K562 (cell line): ENCODE measurements at regions not wholly inside any gene's neighbourhood (a gene's known extent, or its start where the extent isn't known, plus 50 kb on each side); places are given as distances from the start of the nearest gene placed in this dataset.

Experiments
- ATAC-seq: fragments of 200-7000 bp; cut with Tn5 transposase; 3 replicates; pipeline ENCODE4 v1.9.1; 2020; ENCODE audit warnings: moderate library complexity
- BruUV-seq: library from RNA; stranded (reverse); fragments of 400-500 nt; replicated peaks from 2 replicates; lab custom pipeline; 2021; lab: Mats Ljungman, UMichigan
- CTCF ChIA-PET: fragments of 300-600 bp; formaldehyde crosslinking; extraction: SDS; loops from one replicate; lab custom pipeline; 2021; ENCODE audit warnings: low intra/inter-chr PET ratio; lab: Yijun Ruan, JAX
- POLR2A ChIA-PET: fragments of 300-600, 350-650 bp; sonication (Branson Sonifier 250); formaldehyde crosslinking; extraction: SDS; loops from one replicate; lab custom pipeline; 2021; ENCODE audit warnings: antibody characterized with exemption, inconsistent platforms; lab: Yijun Ruan, JAX
- DNase-seq, 4 experiments: peaks; one replicate each; pipeline versions ENCODE4 v3.0.0 to v3.0.0-alpha.2; 2011 to 2018; ENCODE audit warnings: low spot score in 3 of 4, mixed read lengths in 3 of 4; ENCODE audit errors: extremely low read depth in 1 of 4
- FAIRE-seq: peaks from 2 replicates; lab custom pipeline; 2011; peaks lifted over from hg19 to GRCh38; lab: Jason Lieb, UNC
- H2AFZ ChIP-seq: 2 replicates; pipeline ENCODE4 v1.6.0; 2011; ENCODE audit warnings: low read depth, low read length, control low read depth, inconsistent platforms
- H3K27ac ChIP-seq: fragments of 200-600 bp; 3 replicates; pipeline ENCODE4 v1.8.0; 2011; ENCODE audit warnings: low read depth, mild to moderate bottlenecking, control low read depth, inconsistent platforms, low read length, moderate library complexity, mixed read lengths; ENCODE audit errors: extremely low read depth
- H3K27me3 ChIP-seq, 2 experiments: fragments of 300-600 bp in 1 of 2; 2 replicates in 1 of 2; 3 replicates in 1 of 2; pipeline versions ENCODE4 v1.6.0 to v1.8.0; 2011; ENCODE audit warnings: inconsistent platforms in 2 of 2, low read length in 2 of 2, mild to moderate bottlenecking in 1 of 2, mixed read lengths in 1 of 2, moderate library complexity in 1 of 2; ENCODE audit not compliant: control insufficient read depth in 2 of 2, insufficient read depth in 2 of 2
- H3K36me3 ChIP-seq: fragments of 300-600 bp; 3 replicates; pipeline ENCODE4 v1.8.0; 2011; ENCODE audit warnings: mild to moderate bottlenecking, low read length, inconsistent platforms; ENCODE audit not compliant: control insufficient read depth, insufficient read depth
- H3K4me1 ChIP-seq, 2 experiments: fragments of 200-600 bp in 1 of 2; replicated peaks in 1 of 2; 2 replicates in 1 of 2; 3 replicates in 1 of 2; pipeline versions ENCODE4 v1.5.1 to v1.8.0; 2011; ENCODE audit warnings: inconsistent platforms in 2 of 2, low read length in 2 of 2, mild to moderate bottlenecking in 1 of 2, mixed read lengths in 1 of 2, moderate library complexity in 1 of 2; ENCODE audit not compliant: control insufficient read depth in 2 of 2, insufficient read depth in 2 of 2
- H3K4me2 ChIP-seq: 2 replicates; pipeline ENCODE4 v1.6.1; 2011; ENCODE audit warnings: low read length, control low read depth, inconsistent platforms, mixed read lengths; ENCODE audit not compliant: insufficient read depth
- H3K4me3 ChIP-seq: fragments of 200-600 bp; sonication (generic), shearing (Covaris generic); 2 replicates; pipeline ENCODE4 v1.5.1; 2016; ENCODE audit warnings: control low read depth, inconsistent platforms
- H3K79me2 ChIP-seq: fragments of 200-600 bp; 3 replicates; pipeline ENCODE4 v1.8.0; 2011; ENCODE audit warnings: low read length, inconsistent platforms; ENCODE audit not compliant: control insufficient read depth, insufficient read depth
- H3K9ac ChIP-seq, 2 experiments: 2 replicates each; pipeline versions ENCODE4 v1.6.0 to v1.6.1; 2011; ENCODE audit warnings: low read depth in 2 of 2, low read length in 2 of 2, control low read depth in 1 of 2, inconsistent platforms in 1 of 2, mild to moderate bottlenecking in 1 of 2, mixed read lengths in 1 of 2; ENCODE audit not compliant: insufficient read depth in 1 of 2
- H3K9me1 ChIP-seq: one replicate; pipeline ENCODE4 v1.6.0; 2011; ENCODE audit warnings: inconsistent platforms, mild to moderate bottlenecking, low read length, moderate library complexity; ENCODE audit not compliant: control insufficient read depth, insufficient read depth
- H3K9me3 ChIP-seq: replicated peaks from 2 replicates; pipeline ENCODE4 v1.5.1; 2011; ENCODE audit warnings: low read depth, low read length, inconsistent platforms; ENCODE audit not compliant: control insufficient read depth, insufficient read depth
- H4K20me1 ChIP-seq: replicated peaks from 2 replicates; pipeline ENCODE4 v1.6.1; 2011; ENCODE audit warnings: low read length, inconsistent platforms, mixed read lengths; ENCODE audit not compliant: control insufficient read depth, insufficient read depth
- BRF1 ChIP-seq: IDR thresholded peaks from 3 replicates; pipeline ENCODE4 v1.6.1; 2011; ENCODE audit warnings: borderline replicate concordance, mild to moderate bottlenecking; ENCODE audit not compliant: insufficient read length; ENCODE audit errors: extremely low read depth
- CBX1 ChIP-seq: sonication (generic); IDR thresholded peaks from 2 replicates; pipeline ENCODE4 v1.6.1; 2016; ENCODE audit warnings: antibody characterized with exemption, low read depth, mild to moderate bottlenecking
- FOXK2 ChIP-seq, 2 experiments: fragments of 450-650 bp; IDR thresholded peaks in 1 of 2; conservative IDR thresholded peaks in 1 of 2; 2 replicates each; pipeline ENCODE4 v1.6.1; 2016; ENCODE audit warnings: low read depth in 2 of 2, mild to moderate bottlenecking in 1 of 2
- MAFK ChIP-seq: IDR thresholded peaks from 2 replicates; pipeline ENCODE4 v1.6.1; 2011; ENCODE audit warnings: low read length, improper control_type of control experiment
- NFRKB ChIP-seq: fragments of 450-650 bp; IDR thresholded peaks from 2 replicates; pipeline ENCODE4 v1.6.1; 2016; ENCODE audit warnings: low read depth
- NR2F6 ChIP-seq: fragments of 450-650 bp; formaldehyde crosslinking; IDR thresholded peaks from 2 replicates; pipeline ENCODE4 v1.4.0; 2020; ENCODE audit warnings: mild to moderate bottlenecking
- SREBF1 ChIP-seq: fragments of 150-350 bp; IDR thresholded peaks from 2 replicates; pipeline ENCODE4 v1.6.1; 2014; ENCODE audit warnings: antibody characterized with exemption, low read depth, low read length, borderline replicate concordance
- ZNF253 ChIP-seq: fragments of 250-450 bp; sonication (Bioruptor Pico); conservative IDR thresholded peaks from 2 replicates; pipeline ENCODE4 v1.6.1; 2021; ENCODE audit warnings: mild to moderate bottlenecking
- ZNF589 ChIP-seq: fragments of 200-800 bp; sonication (Bioruptor generic); IDR thresholded peaks from 2 replicates; pipeline ENCODE4 v1.6.1; 2016; ENCODE audit warnings: low read depth, missing genetic modification characterization, missing compliant biosample characterization
- WGBS: fragments of 100-300 bp; shearing (Covaris generic); methylation state at CpG from one replicate; pipeline ENCODE4 v1.1.6; 2016; ENCODE audit warnings: low coverage, mixed read lengths; ENCODE audit not compliant: insufficient coverage; ENCODE audit errors: missing lambda C conversion rate; 5-methylcytosine and 5-hydroxymethylcytosine counted together
- in situ Hi-C: fragments of 300-500 bp; cut with MboI; formaldehyde crosslinking; loops from 4 replicates; pipeline ENCODE4 v1.15.0; 2018; ENCODE audit warnings: inconsistent platforms, mixed read lengths
- intact Hi-C: fragments of 100-400 bp; cut with micrococcal nuclease; formaldehyde crosslinking; loops from 2 replicates; pipeline ENCODE4 v1.14.2; 2022

DNA sequence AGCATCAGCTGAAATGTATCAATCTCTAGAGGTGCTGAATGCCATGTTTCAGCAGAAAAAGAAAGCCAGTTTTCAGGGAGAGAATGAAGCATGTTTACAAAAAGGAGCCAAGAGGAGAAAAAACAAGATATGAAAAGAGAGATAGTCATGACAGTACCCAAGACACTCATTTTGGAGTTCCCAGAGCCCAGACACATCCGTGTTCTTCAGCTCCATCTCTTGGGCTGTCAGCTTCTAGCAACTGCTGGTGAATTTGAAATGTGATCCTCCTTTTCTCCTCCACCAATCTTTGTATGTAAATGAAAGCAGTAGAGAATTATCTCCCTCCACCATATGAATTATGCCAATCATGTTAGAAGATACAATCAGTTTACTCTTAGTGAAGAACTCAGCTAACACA, 93.0 kb upstream of the SLC25A36 start:
- H3K79me2 ChIP-seq: no peaks in the 10 kb centered on the region
- H3K4me3 ChIP-seq: no peak overlapping the region
- ATAC-seq (no peak), FAIRE-seq (no peak), DNase-seq (no peak)
- no peaks in the 10 kb centered on the region for H3K36me3 ChIP-seq
- H3K27ac ChIP-seq: no peak overlapping the region
- H4K20me1 ChIP-seq: no peaks in the 10 kb centered on the region
- no peak overlapping the region for H3K4me2 ChIP-seq
- H3K27me3 ChIP-seq: no peaks in the 10 kb centered on the region
- H3K9ac ChIP-seq: no peak overlapping the region
- POLR2A ChIA-PET: no interaction called here
- no peak overlapping the region for H2AFZ ChIP-seq
- BruUV-seq: no TSS peak
- in situ Hi-C loops: no loop called here
- CTCF ChIA-PET: no interaction called here
- WGBS: 0% methylated on average over 1 of the region's 1 CpG
- H3K9me1 ChIP-seq: no peaks in the 10 kb centered on the region
- no peaks in the 10 kb centered on the region for H3K9me3 ChIP-seq
- TF ChIP-seq NR2F6 (no peak), NFRKB (no peak), SREBF1 (no peak), ZNF589 (CRISPR knock-in tag) (no peak), FOXK2 (conservative IDR thresholded peaks at IDR 0.05 in 1 of 2, IDR thresholded peaks at IDR 0.05 in 1 of 2; ENCODE audit: low read depth in 2 of 2) (no peak), ZNF253 (CRISPR knock-in tag) (no peak), CBX1 (no peak), BRF1 (no peak), MAFK (no peak)
- TF ChIP-seq, all 486 proteins: peak for 0
- intact Hi-C loops: no loop called here
- H3K4me1 ChIP-seq: no peaks in the 10 kb centered on the region
